ENCODE measurements at regions not wholly inside any gene's neighbourhood (a gene's known extent, or its start where the extent isn't known, plus 50 kb on each side); places are given as distances from the start of the nearest gene placed in this dataset.

DNA sequence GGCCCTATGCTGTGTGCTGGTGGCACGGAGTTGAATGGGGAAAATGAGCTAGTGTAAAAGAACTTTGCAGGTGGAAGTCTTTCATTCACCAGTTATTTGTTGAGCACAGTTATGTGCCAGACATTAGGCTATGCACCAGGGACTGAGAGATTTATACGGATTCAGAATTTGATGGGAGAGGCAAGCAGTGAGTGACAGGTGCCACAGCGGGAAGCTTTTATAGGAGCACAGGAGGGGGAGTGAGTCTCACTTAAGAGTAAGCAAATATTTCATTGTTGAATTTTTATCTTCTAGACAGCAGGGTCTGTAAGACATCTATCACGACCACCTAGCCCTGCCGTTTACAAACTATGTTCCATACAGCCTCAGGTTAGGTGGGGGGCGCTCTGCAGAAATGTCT, 320.6 kb downstream of the SNAPC1 start:
- Histone ChIP-seq H3K4me3 (no peak overlapping the region), H3K27me3 (no peaks in the 10 kb centered on the region), H3K36me3 (no peaks in the 10 kb centered on the region), H3K4me1 (no peaks in the 10 kb centered on the region), H3K9me3 (no peaks in the 10 kb centered on the region), H3K27ac (no peak overlapping the region)
- intact Hi-C loops (cut with DNase I): no loop called here
- TF ChIP-seq, protein P1, sequence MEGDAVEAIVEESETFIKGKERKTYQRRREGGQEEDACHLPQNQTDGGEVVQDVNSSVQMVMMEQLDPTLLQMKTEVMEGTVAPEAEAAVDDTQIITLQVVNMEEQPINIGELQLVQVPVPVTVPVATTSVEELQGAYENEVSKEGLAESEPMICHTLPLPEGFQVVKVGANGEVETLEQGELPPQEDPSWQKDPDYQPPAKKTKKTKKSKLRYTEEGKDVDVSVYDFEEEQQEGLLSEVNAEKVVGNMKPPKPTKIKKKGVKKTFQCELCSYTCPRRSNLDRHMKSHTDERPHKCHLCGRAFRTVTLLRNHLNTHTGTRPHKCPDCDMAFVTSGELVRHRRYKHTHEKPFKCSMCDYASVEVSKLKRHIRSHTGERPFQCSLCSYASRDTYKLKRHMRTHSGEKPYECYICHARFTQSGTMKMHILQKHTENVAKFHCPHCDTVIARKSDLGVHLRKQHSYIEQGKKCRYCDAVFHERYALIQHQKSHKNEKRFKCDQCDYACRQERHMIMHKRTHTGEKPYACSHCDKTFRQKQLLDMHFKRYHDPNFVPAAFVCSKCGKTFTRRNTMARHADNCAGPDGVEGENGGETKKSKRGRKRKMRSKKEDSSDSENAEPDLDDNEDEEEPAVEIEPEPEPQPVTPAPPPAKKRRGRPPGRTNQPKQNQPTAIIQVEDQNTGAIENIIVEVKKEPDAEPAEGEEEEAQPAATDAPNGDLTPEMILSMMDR (IDR thresholded peaks at IDR 0.05): no peak
- no peak for DNase-seq (ENCODE audit: low spot score in 2 of 2)

DNA sequence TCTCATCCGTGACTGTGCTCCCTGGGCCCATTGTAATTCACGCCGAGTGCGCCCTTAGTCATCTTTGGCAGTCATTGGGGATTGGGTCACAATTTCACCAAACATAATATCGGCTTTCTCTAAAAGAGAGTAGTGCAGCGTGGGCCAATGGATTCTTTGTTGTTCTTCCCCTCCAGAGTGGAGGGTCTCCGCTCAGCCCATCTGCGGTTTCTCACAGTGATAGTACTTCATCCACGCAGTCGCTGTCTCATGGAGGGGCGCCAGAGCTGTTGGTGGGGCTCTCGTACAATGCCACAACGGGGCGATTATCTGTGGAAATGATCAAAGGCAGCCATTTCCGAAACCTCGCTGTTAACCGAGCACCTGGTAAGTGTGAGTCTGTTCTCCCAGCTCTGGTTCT, 321.8 kb downstream of the SNAPC1 start:
- TF ChIP-seq, protein P1 (IDR thresholded peaks at IDR 0.05): no peak
- H3K4me1 ChIP-seq: no peaks in the 10 kb centered on the region
- H3K36me3 ChIP-seq: no peaks in the 10 kb centered on the region
- no peak overlapping the region for H3K4me3 ChIP-seq
- DNase-seq (ENCODE audit: low spot score in 2 of 2): no peak
- intact Hi-C loops (cut with DNase I): no loop called here
- H3K27ac ChIP-seq: no peak overlapping the region
- H3K9me3 ChIP-seq: no peaks in the 10 kb centered on the region
- H3K27me3 ChIP-seq: no peaks in the 10 kb centered on the region

DNA sequence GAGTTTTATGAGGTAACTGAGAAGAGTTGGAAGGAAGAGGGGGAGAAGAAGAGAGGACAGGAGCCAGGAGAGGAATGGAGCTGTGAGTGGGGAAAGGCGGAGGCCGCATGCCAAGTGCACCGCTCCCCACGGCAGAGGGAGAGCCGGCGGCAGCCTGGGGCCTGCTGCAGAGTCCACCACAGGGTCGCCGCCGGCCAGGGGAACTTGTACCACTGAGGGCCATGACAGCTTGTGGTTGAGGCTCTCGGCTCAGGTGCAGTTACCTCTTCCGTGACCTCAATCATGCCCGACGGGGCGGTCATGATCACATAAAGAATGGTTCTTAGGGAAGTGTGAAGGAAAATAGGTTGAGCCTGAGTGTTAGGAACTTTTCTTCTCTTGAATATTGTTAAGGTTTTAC, 325.0 kb downstream of the SNAPC1 start:
- no peaks in the 10 kb centered on the region for H3K4me1 ChIP-seq
- TF ChIP-seq, protein P1 (IDR thresholded peaks at IDR 0.05): no peak
- no peak overlapping the region for H3K4me3 ChIP-seq
- no peaks in the 10 kb centered on the region for H3K36me3 ChIP-seq
- no peak overlapping the region for H3K27ac ChIP-seq
- no peaks in the 10 kb centered on the region for H3K9me3 ChIP-seq
- intact Hi-C loops (cut with DNase I): no loop called here
- no peak for DNase-seq (ENCODE audit: low spot score in 2 of 2)
- no peaks in the 10 kb centered on the region for H3K27me3 ChIP-seq

DNA sequence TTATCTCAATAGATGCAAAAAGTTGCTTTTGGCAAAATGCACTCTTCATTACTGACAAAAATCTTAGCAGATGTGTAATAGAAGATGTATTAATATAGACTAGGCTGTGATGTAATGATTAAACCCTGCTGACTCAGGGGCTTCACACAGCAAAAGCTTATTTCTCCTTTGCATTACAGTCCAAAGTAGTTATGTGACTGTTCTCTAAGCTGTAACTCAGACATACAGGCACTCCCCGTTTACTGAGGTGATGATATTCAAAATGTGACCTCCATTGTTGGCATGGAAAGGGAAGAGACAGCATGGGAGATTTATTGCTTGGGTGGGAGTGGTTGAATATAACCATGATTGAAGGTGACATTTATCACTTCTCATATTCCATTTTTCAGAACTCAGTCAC, 331.5 kb downstream of the SNAPC1 start:
- no peak overlapping the region for H3K4me3 ChIP-seq
- intact Hi-C loops (cut with DNase I): no loop called here
- H3K4me1 ChIP-seq: no peaks in the 10 kb centered on the region
- no peak overlapping the region for H3K27ac ChIP-seq
- no peaks in the 10 kb centered on the region for H3K9me3 ChIP-seq
- TF ChIP-seq, protein P1 (IDR thresholded peaks at IDR 0.05): no peak
- H3K36me3 ChIP-seq: no peaks in the 10 kb centered on the region
- no peaks in the 10 kb centered on the region for H3K27me3 ChIP-seq
- no peak for DNase-seq (ENCODE audit: low spot score in 2 of 2)

DNA sequence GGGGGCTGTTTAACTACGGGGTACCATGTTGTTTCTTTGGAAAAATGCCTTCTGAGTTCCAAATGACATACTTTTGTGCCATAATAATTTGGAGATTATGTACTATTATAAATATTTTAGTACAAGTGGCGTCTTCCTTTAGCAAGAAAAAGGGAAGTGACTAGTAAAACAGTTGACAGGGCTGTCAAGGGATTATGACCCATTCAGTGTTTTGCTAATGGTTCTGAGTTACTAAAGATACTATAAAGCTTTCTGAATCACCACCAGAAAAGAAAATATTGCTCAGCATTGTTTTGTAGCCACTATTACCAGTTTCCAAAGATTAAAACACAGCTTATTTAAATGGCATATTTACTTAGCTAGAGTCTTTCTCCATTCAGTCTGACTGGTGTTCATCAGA, 334.9 kb downstream of the SNAPC1 start:
- no peak for DNase-seq (ENCODE audit: low spot score in 2 of 2)
- intact Hi-C loops (cut with DNase I): no loop called here
- no peaks in the 10 kb centered on the region for H3K27me3 ChIP-seq
- TF ChIP-seq, protein P1 (IDR thresholded peaks at IDR 0.05): no peak
- H3K9me3 ChIP-seq: no peaks in the 10 kb centered on the region
- no peak overlapping the region for H3K4me3 ChIP-seq
- H3K27ac ChIP-seq: no peak overlapping the region
- no peaks in the 10 kb centered on the region for H3K36me3 ChIP-seq
- H3K4me1 ChIP-seq: no peaks in the 10 kb centered on the region

DNA sequence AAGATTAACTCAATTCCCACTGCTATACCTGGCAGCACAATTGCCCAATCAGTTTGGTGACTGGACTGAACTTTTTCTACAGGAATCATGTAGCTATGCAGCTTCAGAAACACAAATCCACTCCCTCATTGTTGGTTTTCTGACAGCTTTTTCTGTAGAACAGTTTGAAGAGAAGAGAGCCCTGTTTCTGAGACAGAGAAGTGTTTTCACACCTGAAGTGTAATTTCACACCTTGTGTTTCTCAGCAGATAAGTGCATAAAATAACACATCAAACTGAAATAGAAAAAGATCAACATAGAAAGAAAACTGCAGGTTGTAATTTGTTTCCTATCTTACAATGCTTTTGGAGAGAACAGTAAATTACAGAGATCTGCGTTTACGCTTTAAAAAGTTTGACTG, 335.6 kb downstream of the SNAPC1 start:
- TF ChIP-seq, protein P1 (IDR thresholded peaks at IDR 0.05): no peak
- intact Hi-C loops (cut with DNase I): no loop called here

More for the DNA sequence above, 335.6 kb downstream of the SNAPC1 start:
- H3K27me3 ChIP-seq: no peaks in the 10 kb centered on the region
- no peak for DNase-seq (ENCODE audit: low spot score in 2 of 2)
- H3K27ac ChIP-seq: no peak overlapping the region
- H3K4me1 ChIP-seq: no peaks in the 10 kb centered on the region
- H3K4me3 ChIP-seq: no peak overlapping the region
- no peaks in the 10 kb centered on the region for H3K9me3 ChIP-seq
- H3K36me3 ChIP-seq: no peaks in the 10 kb centered on the region
